SK-N-SH (cell line): ENCODE measurements at regions not wholly inside any gene's neighbourhood (a gene's known extent, or its start where the extent isn't known, plus 50 kb on each side); places are given as distances from the start of the nearest gene placed in this dataset.

Experiments
- CTCF ChIA-PET: fragments of 300-600, 350-600 bp; formaldehyde crosslinking; extraction: SDS; loops from one replicate; lab custom pipeline; 2021; lab: Yijun Ruan, JAX
- POLR2A ChIA-PET: fragments of 350-600 bp; sonication (Branson Sonifier 250); formaldehyde crosslinking; extraction: SDS; loops from one replicate; lab custom pipeline; 2020; ENCODE audit warnings: antibody characterized with exemption, inconsistent platforms; lab: Yijun Ruan, JAX
- DNase-seq: peaks from one replicate; pipeline ENCODE4 v3.0.0; 2012
- H2AFZ ChIP-seq: fragments of 200-600 bp; sonication (generic); 2 replicates; pipeline ENCODE4 v1.8.1; 2016; ENCODE audit warnings: antibody characterized with exemption, mild to moderate bottlenecking, low read depth
- H3F3A ChIP-seq: fragments of 200-600 bp; sonication (generic); replicated peaks from 2 replicates; pipeline ENCODE3; 2016; ENCODE audit warnings: antibody characterized with exemption, mild to moderate bottlenecking; ENCODE audit not compliant: insufficient read depth
- H3K27ac ChIP-seq, 2 experiments: fragments of 200-500 bp in 1 of 2; fragments of 200-600 bp in 1 of 2; sonication (Bioruptor generic) in 1 of 2; sonication (generic), shearing (Covaris generic) in 1 of 2; 2 replicates each; pipeline versions ENCODE4 v1.5.1 to v1.6.1; 2014 to 2016; ENCODE audit warnings: low read depth in 2 of 2, inconsistent platforms in 1 of 2, low read length in 1 of 2, mild to moderate bottlenecking in 1 of 2, mixed read lengths in 1 of 2
- H3K27me3 ChIP-seq: fragments of 200-600 bp; sonication (generic), shearing (Covaris generic); 2 replicates; pipeline ENCODE4 v1.6.1; 2016; ENCODE audit warnings: mixed run types; ENCODE audit not compliant: insufficient read depth
- H3K36me3 ChIP-seq, 2 experiments: fragments of 200-500 bp in 1 of 2; fragments of 200-600 bp in 1 of 2; sonication (Bioruptor generic) in 1 of 2; sonication (generic) in 1 of 2; replicated peaks in 1 of 2; 2 replicates each; pipeline versions ENCODE3 to v1.5.1; 2014 to 2016; ENCODE audit warnings: low read length in 1 of 2, mild to moderate bottlenecking in 1 of 2; ENCODE audit not compliant: insufficient read depth in 2 of 2, control insufficient read depth in 1 of 2
- H3K4me1 ChIP-seq, 2 experiments: fragments of 200-500 bp in 1 of 2; fragments of 200-600 bp in 1 of 2; sonication (Bioruptor generic) in 1 of 2; sonication (generic), shearing (Covaris generic) in 1 of 2; 2 replicates each; pipeline versions ENCODE4 v1.5.1 to v1.6.1; 2014 to 2016; ENCODE audit warnings: low read depth in 1 of 2, low read length in 1 of 2, mixed run types in 1 of 2; ENCODE audit not compliant: insufficient read depth in 2 of 2, control insufficient read depth in 1 of 2
- H3K4me2 ChIP-seq: fragments of 200-600 bp; sonication (generic), shearing (Covaris generic); 2 replicates; pipeline ENCODE4 v1.6.1; 2017; ENCODE audit warnings: mixed run types
- H3K4me3 ChIP-seq, 2 experiments: fragments of 200-500 bp in 1 of 2; fragments of 200-600 bp in 1 of 2; sonication (Bioruptor generic) in 1 of 2; sonication (generic), shearing (Covaris generic) in 1 of 2; 2 replicates each; pipeline versions ENCODE4 v1.5.1 to v1.8.1; 2014 to 2016; ENCODE audit warnings: low read depth in 2 of 2, inconsistent platforms in 1 of 2, low read length in 1 of 2, mild to moderate bottlenecking in 1 of 2, mixed read lengths in 1 of 2, moderate library complexity in 1 of 2
- H3K79me2 ChIP-seq: fragments of 200-600 bp; sonication (generic); 2 replicates; pipeline ENCODE4 v1.8.1; 2017; ENCODE audit warnings: mild to moderate bottlenecking; ENCODE audit not compliant: insufficient read depth
- H3K9ac ChIP-seq: fragments of 200-600 bp; sonication (generic); 2 replicates; pipeline ENCODE4 v1.6.1; 2017; ENCODE audit warnings: mixed run types
- H3K9me2 ChIP-seq: fragments of 200-600 bp; sonication (generic); 2 replicates; pipeline ENCODE4 v1.6.1; 2017; ENCODE audit warnings: mixed run types
- H3K9me3 ChIP-seq: fragments of 200-600 bp; sonication (generic); 2 replicates; pipeline ENCODE4 v1.6.1; 2017; ENCODE audit warnings: mixed run types, mild to moderate bottlenecking, moderate library complexity
- H4K20me1 ChIP-seq: fragments of 200-600 bp; sonication (generic); 2 replicates; pipeline ENCODE4 v1.6.1; 2017; ENCODE audit warnings: mild to moderate bottlenecking, mixed run types; ENCODE audit not compliant: insufficient read depth
- CHD2 ChIP-seq: fragments of 150-350 bp; IDR thresholded peaks from 2 replicates; pipeline ENCODE4 v1.6.1; 2018; ENCODE audit warnings: low read length; ENCODE audit not compliant: partially characterized antibody
- ELF1 ChIP-seq: IDR thresholded peaks from 2 replicates; pipeline ENCODE4 v1.4.0; 2012
- FOSL2 ChIP-seq: IDR thresholded peaks from 2 replicates; pipeline ENCODE4 v1.4.0; 2012; ENCODE audit warnings: low read depth, mild to moderate bottlenecking, moderate library complexity, borderline replicate concordance
- FOXJ3 ChIP-seq: sonication (generic); formaldehyde crosslinking; IDR thresholded peaks from 2 replicates; pipeline ENCODE4 v1.5.1; 2020; ENCODE audit warnings: mild to moderate bottlenecking, missing genetic modification reagents
- FOXM1 ChIP-seq: IDR thresholded peaks from 2 replicates; pipeline ENCODE4 v1.4.0; 2012; ENCODE audit warnings: low read depth, mild to moderate bottlenecking
- GATA2 ChIP-seq: sonication (generic); formaldehyde crosslinking; IDR thresholded peaks from 2 replicates; pipeline ENCODE4 v1.5.0; 2020; ENCODE audit warnings: mild to moderate bottlenecking, missing genetic modification reagents
- NRF1 ChIP-seq: IDR thresholded peaks from 2 replicates; pipeline ENCODE4 v1.6.1; 2012; ENCODE audit warnings: low read depth, mild to moderate bottlenecking, low read length
- PBX3 ChIP-seq: IDR thresholded peaks from 2 replicates; pipeline ENCODE4; 2012
- POLR2AphosphoS5 ChIP-seq: IDR thresholded peaks from 2 replicates; pipeline ENCODE4 v1.6.1; 2012; ENCODE audit warnings: low read depth, low read length
- RXRA ChIP-seq: IDR thresholded peaks from 2 replicates; pipeline ENCODE4 v1.4.0; 2012; ENCODE audit warnings: low read depth, mild to moderate bottlenecking, borderline replicate concordance
- TEAD4 ChIP-seq: IDR thresholded peaks from 2 replicates; pipeline ENCODE4 v1.4.0; 2012; ENCODE audit warnings: mild to moderate bottlenecking, borderline replicate concordance; ENCODE audit not compliant: insufficient read depth
- WGBS: methylation state at CpG from one replicate; pipeline ENCODE4 v1.1.6; 2017; ENCODE audit warnings: low lambda C conversion rate; 5-methylcytosine and 5-hydroxymethylcytosine counted together
- TF ChIP-seq, protein P1 (sequence below): IDR thresholded peaks from 2 replicates; pipeline ENCODE4 v1.4.0; 2012; ENCODE audit warnings: low read depth, borderline replicate concordance
- TF ChIP-seq, protein P2 (sequence below): fragments of 200-600 bp; sonication (generic); IDR thresholded peaks from 2 replicates; pipeline ENCODE4 v1.6.1; 2017; ENCODE audit warnings: antibody characterized with exemption, mild to moderate bottlenecking, moderate library complexity
- TF ChIP-seq, protein P3 (sequence below): fragments of 150-350 bp; IDR thresholded peaks from 2 replicates; pipeline ENCODE4 v1.6.1; 2016; ENCODE audit warnings: mild to moderate bottlenecking, low read depth, low read length

DNA sequence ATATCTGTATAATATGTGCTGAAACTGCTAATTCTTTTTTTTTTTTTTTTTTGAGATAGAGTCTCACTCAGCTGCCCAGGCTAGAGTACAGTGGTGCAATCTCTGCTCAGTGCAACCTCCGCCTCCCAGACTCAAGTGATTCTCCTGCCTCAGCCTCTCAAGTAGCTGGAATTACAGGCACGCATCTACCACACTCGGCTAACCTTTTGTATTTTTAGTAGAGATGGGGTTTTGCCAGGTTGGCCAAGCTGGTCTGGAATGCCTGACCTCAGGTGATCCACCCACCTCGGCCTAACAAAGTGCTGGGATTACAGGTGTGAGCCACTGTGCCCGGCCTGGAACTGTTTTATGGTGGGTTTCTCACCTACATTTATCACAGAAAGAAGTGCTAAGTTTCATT lies 307.8 kb upstream of the STT3B start:
- Histone ChIP-seq H3K36me3 (no peaks in the 10 kb centered on the region), H3K4me2 (no peak overlapping the region), H4K20me1 (no peaks in the 10 kb centered on the region), H3K4me3 (no peak overlapping the region), H3K9ac (no peak overlapping the region), H3K79me2 (no peaks in the 10 kb centered on the region), H2AFZ (no peak overlapping the region), H3F3A (no peaks in the 10 kb centered on the region), H3K4me1 (no peaks in the 10 kb centered on the region), H3K9me2 (no peaks in the 10 kb centered on the region), H3K9me3 (no peaks in the 10 kb centered on the region), H3K27ac (no peak overlapping the region), H3K27me3 (no peaks in the 10 kb centered on the region)
- TF ChIP-seq PBX3 (no peak), GATA2 (CRISPR knock-in tag) (no peak), FOXJ3 (CRISPR knock-in tag) (no peak), NRF1 (no peak), POLR2AphosphoS5 (no peak)
- TF ChIP-seq, protein P1, sequence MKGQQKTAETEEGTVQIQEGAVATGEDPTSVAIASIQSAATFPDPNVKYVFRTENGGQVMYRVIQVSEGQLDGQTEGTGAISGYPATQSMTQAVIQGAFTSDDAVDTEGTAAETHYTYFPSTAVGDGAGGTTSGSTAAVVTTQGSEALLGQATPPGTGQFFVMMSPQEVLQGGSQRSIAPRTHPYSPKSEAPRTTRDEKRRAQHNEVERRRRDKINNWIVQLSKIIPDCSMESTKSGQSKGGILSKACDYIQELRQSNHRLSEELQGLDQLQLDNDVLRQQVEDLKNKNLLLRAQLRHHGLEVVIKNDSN: no peak
- POLR2A ChIA-PET: no interaction called here
- DNase-seq: no peak
- WGBS: 48% methylated on average over 5 of the region's 5 CpGs
- CTCF ChIA-PET: interaction anchor here (1.4 kb wide), 1 partner anchor 9 kb away, joined by 4 read pairs; no protein-coding TSS in a partner anchor

DNA sequence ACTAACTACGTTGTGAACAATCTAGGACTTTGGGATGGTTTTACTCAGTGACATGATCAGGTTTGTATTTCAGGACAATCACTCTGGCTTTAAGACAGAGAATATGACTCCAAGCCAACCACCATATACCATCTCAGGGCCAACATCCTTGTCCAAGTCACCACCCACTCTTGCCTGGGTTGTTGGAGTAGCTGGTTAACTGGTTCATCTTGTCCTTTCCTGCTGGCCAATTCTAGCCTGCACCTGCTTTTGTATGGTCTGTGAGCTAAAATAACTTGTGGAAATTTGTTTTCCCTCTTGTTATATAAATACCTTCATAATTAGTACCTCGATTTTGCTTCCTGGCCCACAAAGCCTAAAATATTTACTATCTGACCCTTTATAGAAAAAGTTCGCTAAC lies 306.8 kb upstream of the STT3B start:
- H2AFZ ChIP-seq: no peak overlapping the region
- no peak for DNase-seq
- POLR2A ChIA-PET: no interaction called here
- H3K36me3 ChIP-seq: no peaks in the 10 kb centered on the region
- no peak overlapping the region for H3K9ac ChIP-seq
- no peaks in the 10 kb centered on the region for H3F3A ChIP-seq
- H3K27me3 ChIP-seq: no peaks in the 10 kb centered on the region
- H3K4me3 ChIP-seq: no peak overlapping the region
- H3K9me2 ChIP-seq: no peaks in the 10 kb centered on the region
- H3K27ac ChIP-seq: no peak overlapping the region
- H3K9me3 ChIP-seq: no peaks in the 10 kb centered on the region
- H3K4me2 ChIP-seq: no peak overlapping the region
- 44% methylated on average over 3 of the region's 3 CpGs for WGBS
- no peak for TF ChIP-seq FOXM1
- no peaks in the 10 kb centered on the region for H4K20me1 ChIP-seq
- CTCF ChIA-PET: interaction anchor here (0.8 kb wide), 1 partner anchor 20 kb away, joined by 3 read pairs; no protein-coding TSS in a partner anchor
- H3K4me1 ChIP-seq: peaks cover 0 to 3% of the 10 kb centered on the region in 2 experiments; a peak in 1 of 4 replicates
- no peaks in the 10 kb centered on the region for H3K79me2 ChIP-seq

DNA sequence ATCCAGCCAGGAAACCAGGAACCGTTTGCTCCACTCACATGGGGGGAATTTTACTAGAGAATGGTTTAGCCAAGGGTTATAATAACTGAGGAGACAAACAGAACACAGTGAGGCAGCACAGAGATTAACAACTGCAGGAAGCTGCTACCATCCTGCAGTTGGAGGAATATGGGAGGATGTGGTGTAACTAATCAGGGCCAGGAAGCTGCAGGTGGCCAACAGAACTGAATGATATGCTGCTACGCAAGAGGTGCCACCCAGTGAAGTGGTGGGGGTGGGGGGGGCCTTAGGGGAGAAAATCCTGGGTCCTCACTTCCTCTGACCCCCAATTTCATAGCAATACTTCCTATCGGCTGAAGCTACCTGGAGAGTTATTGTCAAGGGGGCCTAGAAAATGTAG lies 306.4 kb upstream of the STT3B start:
- Histone ChIP-seq H3K9me3 (no peaks in the 10 kb centered on the region), H4K20me1 (no peaks in the 10 kb centered on the region), H3K9ac (no peak overlapping the region), H3F3A (no peaks in the 10 kb centered on the region), H3K27ac (no peak overlapping the region), H3K4me1 (peaks cover 0 to 3% of the 10 kb centered on the region in 2 experiments; a peak in 1 of 4 replicates), H3K79me2 (no peaks in the 10 kb centered on the region), H2AFZ (no peak overlapping the region), H3K4me2 (no peak overlapping the region), H3K4me3 (no peak overlapping the region), H3K9me2 (no peaks in the 10 kb centered on the region), H3K27me3 (no peaks in the 10 kb centered on the region), H3K36me3 (no peaks in the 10 kb centered on the region)
- CTCF ChIA-PET: interaction anchor here (0.8 to 1.6 kb wide), 2 partner anchors 9 to 19 kb away, joined by 3 to 5 read pairs; no protein-coding TSS in a partner anchor
- TF ChIP-seq RXRA (no peak), FOSL2 (no peak), ELF1 (no peak), CHD2 (no peak), TEAD4 (no peak)
- TF ChIP-seq, protein P2, sequence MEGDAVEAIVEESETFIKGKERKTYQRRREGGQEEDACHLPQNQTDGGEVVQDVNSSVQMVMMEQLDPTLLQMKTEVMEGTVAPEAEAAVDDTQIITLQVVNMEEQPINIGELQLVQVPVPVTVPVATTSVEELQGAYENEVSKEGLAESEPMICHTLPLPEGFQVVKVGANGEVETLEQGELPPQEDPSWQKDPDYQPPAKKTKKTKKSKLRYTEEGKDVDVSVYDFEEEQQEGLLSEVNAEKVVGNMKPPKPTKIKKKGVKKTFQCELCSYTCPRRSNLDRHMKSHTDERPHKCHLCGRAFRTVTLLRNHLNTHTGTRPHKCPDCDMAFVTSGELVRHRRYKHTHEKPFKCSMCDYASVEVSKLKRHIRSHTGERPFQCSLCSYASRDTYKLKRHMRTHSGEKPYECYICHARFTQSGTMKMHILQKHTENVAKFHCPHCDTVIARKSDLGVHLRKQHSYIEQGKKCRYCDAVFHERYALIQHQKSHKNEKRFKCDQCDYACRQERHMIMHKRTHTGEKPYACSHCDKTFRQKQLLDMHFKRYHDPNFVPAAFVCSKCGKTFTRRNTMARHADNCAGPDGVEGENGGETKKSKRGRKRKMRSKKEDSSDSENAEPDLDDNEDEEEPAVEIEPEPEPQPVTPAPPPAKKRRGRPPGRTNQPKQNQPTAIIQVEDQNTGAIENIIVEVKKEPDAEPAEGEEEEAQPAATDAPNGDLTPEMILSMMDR: no peak
- TF ChIP-seq, protein P3, sequence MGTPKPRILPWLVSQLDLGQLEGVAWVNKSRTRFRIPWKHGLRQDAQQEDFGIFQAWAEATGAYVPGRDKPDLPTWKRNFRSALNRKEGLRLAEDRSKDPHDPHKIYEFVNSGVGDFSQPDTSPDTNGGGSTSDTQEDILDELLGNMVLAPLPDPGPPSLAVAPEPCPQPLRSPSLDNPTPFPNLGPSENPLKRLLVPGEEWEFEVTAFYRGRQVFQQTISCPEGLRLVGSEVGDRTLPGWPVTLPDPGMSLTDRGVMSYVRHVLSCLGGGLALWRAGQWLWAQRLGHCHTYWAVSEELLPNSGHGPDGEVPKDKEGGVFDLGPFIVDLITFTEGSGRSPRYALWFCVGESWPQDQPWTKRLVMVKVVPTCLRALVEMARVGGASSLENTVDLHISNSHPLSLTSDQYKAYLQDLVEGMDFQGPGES: no peak
- no peak for DNase-seq
- 63% methylated on average over 3 of the region's 3 CpGs for WGBS
- POLR2A ChIA-PET: no interaction called here
